ENCODE measurements at regions not wholly inside any gene's neighbourhood (a gene's known extent, or its start where the extent isn't known, plus 50 kb on each side); places are given as distances from the start of the nearest gene placed in this dataset.

DNA sequence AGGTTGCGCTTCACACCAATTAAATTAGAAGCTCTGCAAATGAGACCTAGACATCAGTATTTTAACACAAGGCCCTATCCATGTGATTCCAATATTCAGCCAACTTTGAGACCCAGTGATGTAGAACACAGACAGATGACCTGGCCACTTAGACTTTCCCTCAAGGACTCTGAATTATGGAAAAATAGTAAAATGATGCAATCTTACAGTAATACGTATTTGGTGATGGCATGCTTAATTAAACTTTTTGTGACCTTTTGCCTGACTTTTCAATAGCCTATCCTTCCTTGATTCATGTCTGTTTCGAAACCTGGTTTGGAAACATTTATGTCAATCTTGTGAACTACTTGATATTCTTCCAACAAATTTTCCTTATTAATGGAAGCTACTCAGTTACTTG lies 521.2 kb downstream of the KCNA4 start:
- H3K27me3 Mint-ChIP-seq (ENCODE audit: low read depth), result no peaks in the 10 kb centered on the region

GRCh38 chr11:29490938-29491337 lies 525.9 kb downstream of the KCNA4 start:
- TF ChIP-seq CTCF (IDR thresholded peaks at IDR 0.05; ENCODE audit: unreplicated experiment in 3 of 3), result no peak
- Mint-ChIP-seq H3K27me3 (ENCODE audit: low read depth) (no peaks in the 10 kb centered on the region), H3K9me3 (no peaks in the 10 kb centered on the region), H3K4me1 (no peaks in the 10 kb centered on the region), H3K27ac (no peak overlapping the region), H3K36me3 (ENCODE audit: low read depth) (no peaks in the 10 kb centered on the region), H3K4me3 (no peak overlapping the region)

More for the DNA sequence above, 521.2 kb downstream of the KCNA4 start:
- no peaks in the 10 kb centered on the region for H3K9me3 Mint-ChIP-seq
- no peak for TF ChIP-seq CTCF (IDR thresholded peaks at IDR 0.05; ENCODE audit: unreplicated experiment in 3 of 3)
- no peaks in the 10 kb centered on the region for H3K36me3 Mint-ChIP-seq (ENCODE audit: low read depth)
- H3K4me1 Mint-ChIP-seq, result no peaks in the 10 kb centered on the region
- no peak overlapping the region for H3K4me3 Mint-ChIP-seq
- H3K27ac Mint-ChIP-seq, result no peak overlapping the region

- H3K36me3 Mint-ChIP-seq (ENCODE audit: low read depth), result no peaks in the 10 kb centered on the region
- no peak for TF ChIP-seq CTCF (IDR thresholded peaks at IDR 0.05; ENCODE audit: unreplicated experiment in 3 of 3)
- H3K27ac Mint-ChIP-seq, result no peak overlapping the region
- H3K4me3 Mint-ChIP-seq, result no peak overlapping the region
- H3K4me1 Mint-ChIP-seq, result no peaks in the 10 kb centered on the region
- H3K27me3 Mint-ChIP-seq (ENCODE audit: low read depth), result no peaks in the 10 kb centered on the region
- no peaks in the 10 kb centered on the region for H3K9me3 Mint-ChIP-seq
These were observed 530.5 kb downstream of the KCNA4 start for GRCh38 chr11:29486301-29486700.

DNA sequence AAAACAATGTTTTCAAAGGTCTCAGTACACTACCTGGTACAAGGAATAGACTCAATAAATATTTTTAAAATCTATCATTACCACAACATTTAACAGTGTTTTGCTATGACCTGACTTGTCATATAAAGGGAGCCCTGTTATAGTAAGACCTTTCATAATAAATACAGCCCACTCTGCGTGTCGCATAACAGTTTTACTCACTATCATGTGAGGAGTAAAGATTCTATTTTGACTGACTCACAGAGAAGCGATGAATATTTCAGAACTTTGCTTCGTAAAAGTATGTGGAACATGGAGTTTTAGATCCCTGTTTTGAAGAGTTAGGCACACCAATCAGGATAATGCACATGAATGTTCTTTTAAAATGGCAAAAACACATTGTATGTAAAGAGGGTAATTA lies 531.2 kb downstream of the KCNA4 start:
- H3K9me3 Mint-ChIP-seq, result no peaks in the 10 kb centered on the region
- no peaks in the 10 kb centered on the region for H3K4me1 Mint-ChIP-seq
- no peak overlapping the region for H3K4me3 Mint-ChIP-seq
- no peak for TF ChIP-seq CTCF (IDR thresholded peaks at IDR 0.05; ENCODE audit: unreplicated experiment in 3 of 3)
- H3K36me3 Mint-ChIP-seq (ENCODE audit: low read depth), result no peaks in the 10 kb centered on the region
- H3K27me3 Mint-ChIP-seq (ENCODE audit: low read depth), result no peaks in the 10 kb centered on the region
- no peak overlapping the region for H3K27ac Mint-ChIP-seq

DNA sequence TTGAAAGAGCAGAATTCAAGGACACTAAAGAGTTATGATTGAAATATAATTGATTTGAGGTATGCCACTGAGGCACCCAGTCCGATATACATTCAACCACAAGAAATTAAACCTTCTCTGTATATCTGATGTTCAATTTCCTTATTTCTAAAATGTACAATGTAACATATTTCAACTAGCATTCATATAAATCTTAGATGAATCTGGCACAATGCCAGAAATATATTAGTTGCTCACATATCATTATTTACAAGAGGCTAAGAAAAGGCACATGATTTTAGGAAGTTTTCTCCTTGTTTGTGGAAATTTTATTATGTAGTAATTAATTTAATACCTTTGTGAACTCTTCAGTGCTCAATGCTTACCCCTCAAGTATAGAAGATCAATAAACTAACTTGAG lies 532.3 kb downstream of the KCNA4 start:
- H3K36me3 Mint-ChIP-seq (ENCODE audit: low read depth), result no peaks in the 10 kb centered on the region
- H3K9me3 Mint-ChIP-seq, result no peaks in the 10 kb centered on the region
- H3K4me1 Mint-ChIP-seq, result no peaks in the 10 kb centered on the region
- no peak overlapping the region for H3K27ac Mint-ChIP-seq
- no peak for TF ChIP-seq CTCF (IDR thresholded peaks at IDR 0.05; ENCODE audit: unreplicated experiment in 3 of 3)
- no peak overlapping the region for H3K4me3 Mint-ChIP-seq
- no peaks in the 10 kb centered on the region for H3K27me3 Mint-ChIP-seq (ENCODE audit: low read depth)

GRCh38 chr11:29483831-29484230 lies 533.0 kb downstream of the KCNA4 start:
- no peak overlapping the region for H3K4me3 Mint-ChIP-seq
- no peaks in the 10 kb centered on the region for H3K27me3 Mint-ChIP-seq (ENCODE audit: low read depth)
- H3K4me1 Mint-ChIP-seq, result no peaks in the 10 kb centered on the region

More at GRCh38 chr11:29483831-29484230, 533.0 kb downstream of the KCNA4 start:
- no peak for TF ChIP-seq CTCF (IDR thresholded peaks at IDR 0.05; ENCODE audit: unreplicated experiment in 3 of 3)
- Mint-ChIP-seq H3K9me3 (no peaks in the 10 kb centered on the region), H3K36me3 (ENCODE audit: low read depth) (no peaks in the 10 kb centered on the region), H3K27ac (no peak overlapping the region)
